GM12878 (cell line): ENCODE measurements at regions not wholly inside any gene's neighbourhood (a gene's known extent, or its start where the extent isn't known, plus 50 kb on each side); places are given as distances from the start of the nearest gene placed in this dataset.

Experiments
- ATAC-seq: fragments of 200-7000 bp; cut with Tn5 transposase; 3 replicates; pipeline ENCODE4 v1.9.1; 2020; ENCODE audit warnings: mild to moderate bottlenecking, moderate library complexity
- BruUV-seq: library from RNA; stranded (reverse); fragments of 400-500 nt; replicated peaks from 2 replicates; lab custom pipeline; 2021; lab: Mats Ljungman, UMichigan
- CTCF ChIA-PET: fragments of 300-600 bp; sonication (Branson Sonifier 250); formaldehyde crosslinking; extraction: SDS; loops from one replicate; lab custom pipeline; 2021; ENCODE audit warnings: inconsistent platforms; lab: Yijun Ruan, JAX
- POLR2A ChIA-PET: fragments of 350-600 bp; formaldehyde crosslinking; extraction: SDS; loops from one replicate; lab custom pipeline; 2021; ENCODE audit warnings: inconsistent platforms; lab: Charles Lee
- RAD21 ChIA-PET: fragments of 300-600 bp; sonication (Branson Sonifier 250); formaldehyde crosslinking; loops from one replicate; lab custom pipeline; 2023; ENCODE audit warnings: antibody characterized with exemption; ENCODE audit not compliant: unreplicated experiment; lab: Charles Lee
- SMC1A ChIA-PET: fragments of 300-600 bp; sonication (Branson Sonifier 250); formaldehyde crosslinking; loops from one replicate; lab custom pipeline; 2023; ENCODE audit not compliant: unreplicated experiment, uncharacterized antibody; lab: Charles Lee
- DNase-seq: peaks from one replicate; pipeline ENCODE4 v3.0.0-alpha.2; 2011; ENCODE audit warnings: low read depth, low spot score
- FAIRE-seq: peaks from 3 replicates; lab custom pipeline; 2011; peaks lifted over from hg19 to GRCh38; lab: Jason Lieb, UNC
- H2AFZ ChIP-seq: 2 replicates; pipeline ENCODE4 v1.6.0; 2011; ENCODE audit warnings: low read depth, low read length, control low read depth; ENCODE audit not compliant: control insufficient read depth
- H3K27ac ChIP-seq: 2 replicates; pipeline ENCODE4 v1.5.1; 2011; ENCODE audit warnings: control low read depth; ENCODE audit not compliant: control insufficient read depth, insufficient read depth
- H3K27me3 ChIP-seq, 2 experiments: replicated peaks in 1 of 2; 2 replicates each; pipeline versions ENCODE4 v1.6.0 to v1.6.1; 2011; ENCODE audit warnings: low read length in 1 of 2; ENCODE audit not compliant: control insufficient read depth in 2 of 2, insufficient read depth in 2 of 2
- H3K36me3 ChIP-seq, 2 experiments: 2 replicates each; pipeline ENCODE4 v1.5.1; 2011; ENCODE audit warnings: low read length in 1 of 2; ENCODE audit not compliant: control insufficient read depth in 2 of 2, insufficient read depth in 2 of 2
- H3K4me1 ChIP-seq: 2 replicates; pipeline ENCODE4 v1.6.1; 2011; ENCODE audit warnings: mild to moderate bottlenecking, low read length, moderate library complexity, mixed read lengths; ENCODE audit not compliant: control insufficient read depth, insufficient read depth
- H3K4me2 ChIP-seq: 2 replicates; pipeline ENCODE4 v1.6.0; 2011; ENCODE audit warnings: control low read depth; ENCODE audit not compliant: control insufficient read depth, insufficient read depth
- H3K4me3 ChIP-seq: fragments of 200-600 bp; sonication (generic); 2 replicates; pipeline ENCODE4 v1.5.1; 2016
- H3K79me2 ChIP-seq: 2 replicates; pipeline ENCODE4 v1.6.0; 2011; ENCODE audit warnings: low read length; ENCODE audit not compliant: control insufficient read depth, insufficient read depth
- H3K9ac ChIP-seq: 2 replicates; pipeline ENCODE4 v1.8.0; 2011; ENCODE audit warnings: low read length, control low read depth, mixed read lengths; ENCODE audit not compliant: control insufficient read depth, insufficient read depth
- H3K9me3 ChIP-seq: replicated peaks from 3 replicates; pipeline ENCODE4 v1.5.1; 2011; ENCODE audit warnings: mild to moderate bottlenecking, low read length; ENCODE audit not compliant: control insufficient read depth, insufficient read depth
- H4K20me1 ChIP-seq: 2 replicates; pipeline ENCODE4 v1.6.0; 2011; ENCODE audit not compliant: control insufficient read depth, insufficient read depth
- CBFB ChIP-seq: IDR thresholded peaks from 2 replicates; pipeline ENCODE4 v1.6.1; 2016; ENCODE audit warnings: antibody characterized with exemption, low read depth
- DPF2 ChIP-seq: fragments of 450-650 bp; IDR thresholded peaks from 2 replicates; pipeline ENCODE4 v1.6.1; 2017; ENCODE audit warnings: mild to moderate bottlenecking
- EP300 ChIP-seq, 2 experiments: fragments of 150-350 bp in 1 of 2; IDR thresholded peaks; 2 replicates each; pipeline ENCODE4 v1.6.1; 2011 to 2012; ENCODE audit warnings: low read depth in 2 of 2, low read length in 2 of 2, borderline replicate concordance in 1 of 2, improper control_type of control experiment in 1 of 2, inconsistent platforms in 1 of 2; ENCODE audit not compliant: control insufficient read depth in 1 of 2
- PML ChIP-seq: IDR thresholded peaks from 2 replicates; pipeline ENCODE4 v1.6.1; 2012; ENCODE audit warnings: low read length, inconsistent platforms
- POLR2A ChIP-seq: IDR thresholded peaks from 2 replicates; pipeline ENCODE4 v1.6.1; 2011; ENCODE audit warnings: low read depth, mild to moderate bottlenecking, low read length
- RELA ChIP-seq: fragments of 450-650 bp; IDR thresholded peaks from 2 replicates; pipeline ENCODE4 v1.8.0; 2014; ENCODE audit warnings: borderline replicate concordance; ENCODE audit not compliant: partially characterized antibody
- WRNIP1 ChIP-seq: IDR thresholded peaks from 2 replicates; pipeline ENCODE4 v1.6.1; 2011; ENCODE audit warnings: low read depth, low read length, improper control_type of control experiment, borderline replicate concordance
- in situ Hi-C: fragments of 300-500 bp; cut with MboI; formaldehyde crosslinking; loops from 9 replicates; pipeline ENCODE4 v1.14.3; 2018; ENCODE audit warnings: mixed read lengths
- intact Hi-C: fragments of 100-400 bp; cut with micrococcal nuclease; formaldehyde crosslinking; loops from one replicate; pipeline ENCODE4 v1.14.2; 2022; ENCODE audit not compliant: unreplicated experiment
- TF ChIP-seq, protein P1 (sequence below): fragments of 450-650 bp; IDR thresholded peaks from 2 replicates; pipeline ENCODE4 v1.6.1; 2017; ENCODE audit warnings: mild to moderate bottlenecking, low read depth, inconsistent platforms; ENCODE audit not compliant: poor library complexity, severe bottlenecking
- TF ChIP-seq, protein P2 (sequence below): fragments of 450-650 bp; IDR thresholded peaks from 2 replicates; pipeline ENCODE4 v1.6.1; 2017; ENCODE audit warnings: antibody characterized with exemption, mild to moderate bottlenecking, moderate library complexity
- TF ChIP-seq, protein P3 (sequence below): fragments of 450-650 bp; IDR thresholded peaks from 2 replicates; pipeline ENCODE4 v1.6.1; 2017; ENCODE audit warnings: low read depth, mild to moderate bottlenecking, moderate library complexity
- TF ChIP-seq, protein P4 (sequence below): fragments of 450-650 bp; IDR thresholded peaks from 2 replicates; pipeline ENCODE4 v1.6.1; 2016; ENCODE audit warnings: mild to moderate bottlenecking
- TF ChIP-seq, protein P5 (sequence below): fragments of 450-650 bp; formaldehyde crosslinking; IDR thresholded peaks from 2 replicates; pipeline ENCODE4 v1.4.0; 2022; ENCODE audit warnings: mild to moderate bottlenecking, moderate library complexity

DNA sequence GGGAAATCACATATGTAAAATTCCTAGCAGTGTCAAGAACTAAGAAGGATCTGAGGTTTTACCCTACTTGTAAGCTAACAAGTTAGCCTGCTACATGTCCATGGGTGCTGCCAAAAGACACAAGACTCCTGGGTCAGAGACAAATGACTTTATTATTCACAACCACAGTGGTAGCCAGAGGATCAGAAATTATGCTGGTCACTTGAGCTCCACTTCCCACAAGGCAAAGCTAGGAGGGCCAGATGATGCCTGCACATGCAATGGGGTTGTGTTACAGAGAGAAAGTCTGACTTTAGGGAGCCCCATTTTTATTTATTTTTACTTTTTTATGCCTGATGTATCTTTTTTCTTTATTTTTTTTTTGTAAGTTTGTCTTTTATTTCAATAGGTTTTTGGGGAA, 136.8 kb downstream of the S1PR1 start:
- in situ Hi-C loops, result no loop called here
- Histone ChIP-seq H3K27me3 (no peaks in the 10 kb centered on the region), H3K4me1 (peaks cover 23% of the 10 kb centered on the region), H3K4me3 (peak overlapping the region; percentile 49; the same call in 1 of the 2 replicates), H3K36me3 (0 out of 4 replicates have a peak, but pooled peaks cover 0 to 2% of the 10 kb centered on the region in 2 experiments), H3K9ac (peak overlapping the region; percentile 51), H3K9me3 (peaks cover 14% of the 10 kb centered on the region), H3K79me2 (peaks cover 55% of the 10 kb centered on the region), H3K27ac (peak overlapping the region; percentile 81), H3K4me2 (0 out of 2 replicates have a peak overlapping the region, but pooled peaks have one; percentile 41), H2AFZ (no peak overlapping the region), H4K20me1 (no peaks in the 10 kb centered on the region)
- no TSS peak for BruUV-seq
- DNase-seq (no peak), FAIRE-seq (no peak), ATAC-seq (no peak)
- ChIA-PET POLR2A (interaction anchor here (1.5 to 5.3 kb wide), 4 partner anchors 16 to 64 kb away, joined by 4 to 45 read pairs (median 10); no protein-coding TSS in a partner anchor), CTCF (interaction anchor here (1.0 to 4.7 kb wide), 7 partner anchors 9 to 64 kb away, joined by 3 to 25 read pairs (median 4); no protein-coding TSS in a partner anchor), RAD21 (interaction anchor here (1.3 to 12.9 kb wide), 7 partner anchors 16 to 66 kb away, joined by 5 to 219 read pairs (median 26); no protein-coding TSS in a partner anchor), SMC1A (interaction anchor here (0.9 to 20.9 kb wide), 9 partner anchors 10 to 83 kb away, joined by 3 to 618 read pairs (median 35); no protein-coding TSS in a partner anchor)
- intact Hi-C loops, result loop anchor here (5.0 kb wide), 1 partner anchor 66 kb away; no protein-coding TSS in a partner anchor
- TF ChIP-seq, protein P1, sequence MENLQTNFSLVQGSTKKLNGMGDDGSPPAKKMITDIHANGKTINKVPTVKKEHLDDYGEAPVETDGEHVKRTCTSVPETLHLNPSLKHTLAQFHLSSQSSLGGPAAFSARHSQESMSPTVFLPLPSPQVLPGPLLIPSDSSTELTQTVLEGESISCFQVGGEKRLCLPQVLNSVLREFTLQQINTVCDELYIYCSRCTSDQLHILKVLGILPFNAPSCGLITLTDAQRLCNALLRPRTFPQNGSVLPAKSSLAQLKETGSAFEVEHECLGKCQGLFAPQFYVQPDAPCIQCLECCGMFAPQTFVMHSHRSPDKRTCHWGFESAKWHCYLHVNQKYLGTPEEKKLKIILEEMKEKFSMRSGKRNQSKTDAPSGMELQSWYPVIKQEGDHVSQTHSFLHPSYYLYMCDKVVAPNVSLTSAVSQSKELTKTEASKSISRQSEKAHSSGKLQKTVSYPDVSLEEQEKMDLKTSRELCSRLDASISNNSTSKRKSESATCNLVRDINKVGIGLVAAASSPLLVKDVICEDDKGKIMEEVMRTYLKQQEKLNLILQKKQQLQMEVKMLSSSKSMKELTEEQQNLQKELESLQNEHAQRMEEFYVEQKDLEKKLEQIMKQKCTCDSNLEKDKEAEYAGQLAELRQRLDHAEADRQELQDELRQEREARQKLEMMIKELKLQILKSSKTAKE, result no peak
- TF ChIP-seq EP300 (IDR thresholded peaks at IDR 0.05; ENCODE audit: borderline replicate concordance in 1 of 2, control insufficient read depth in 1 of 2, low read depth in 2 of 2, low read length in 2 of 2) (no peak), WRNIP1 (no peak), PML (no peak; the same call in 1 of the 2 replicates), RELA (no peak), DPF2 (no peak), CBFB (no peak), POLR2A (0 out of 2 replicates have a peak, but pooled peaks have one; percentile 43)
- TF ChIP-seq, protein P2, sequence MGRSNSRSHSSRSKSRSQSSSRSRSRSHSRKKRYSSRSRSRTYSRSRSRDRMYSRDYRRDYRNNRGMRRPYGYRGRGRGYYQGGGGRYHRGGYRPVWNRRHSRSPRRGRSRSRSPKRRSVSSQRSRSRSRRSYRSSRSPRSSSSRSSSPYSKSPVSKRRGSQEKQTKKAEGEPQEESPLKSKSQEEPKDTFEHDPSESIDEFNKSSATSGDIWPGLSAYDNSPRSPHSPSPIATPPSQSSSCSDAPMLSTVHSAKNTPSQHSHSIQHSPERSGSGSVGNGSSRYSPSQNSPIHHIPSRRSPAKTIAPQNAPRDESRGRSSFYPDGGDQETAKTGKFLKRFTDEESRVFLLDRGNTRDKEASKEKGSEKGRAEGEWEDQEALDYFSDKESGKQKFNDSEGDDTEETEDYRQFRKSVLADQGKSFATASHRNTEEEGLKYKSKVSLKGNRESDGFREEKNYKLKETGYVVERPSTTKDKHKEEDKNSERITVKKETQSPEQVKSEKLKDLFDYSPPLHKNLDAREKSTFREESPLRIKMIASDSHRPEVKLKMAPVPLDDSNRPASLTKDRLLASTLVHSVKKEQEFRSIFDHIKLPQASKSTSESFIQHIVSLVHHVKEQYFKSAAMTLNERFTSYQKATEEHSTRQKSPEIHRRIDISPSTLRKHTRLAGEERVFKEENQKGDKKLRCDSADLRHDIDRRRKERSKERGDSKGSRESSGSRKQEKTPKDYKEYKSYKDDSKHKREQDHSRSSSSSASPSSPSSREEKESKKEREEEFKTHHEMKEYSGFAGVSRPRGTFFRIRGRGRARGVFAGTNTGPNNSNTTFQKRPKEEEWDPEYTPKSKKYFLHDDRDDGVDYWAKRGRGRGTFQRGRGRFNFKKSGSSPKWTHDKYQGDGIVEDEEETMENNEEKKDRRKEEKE, result no peak
- TF ChIP-seq, protein P3, sequence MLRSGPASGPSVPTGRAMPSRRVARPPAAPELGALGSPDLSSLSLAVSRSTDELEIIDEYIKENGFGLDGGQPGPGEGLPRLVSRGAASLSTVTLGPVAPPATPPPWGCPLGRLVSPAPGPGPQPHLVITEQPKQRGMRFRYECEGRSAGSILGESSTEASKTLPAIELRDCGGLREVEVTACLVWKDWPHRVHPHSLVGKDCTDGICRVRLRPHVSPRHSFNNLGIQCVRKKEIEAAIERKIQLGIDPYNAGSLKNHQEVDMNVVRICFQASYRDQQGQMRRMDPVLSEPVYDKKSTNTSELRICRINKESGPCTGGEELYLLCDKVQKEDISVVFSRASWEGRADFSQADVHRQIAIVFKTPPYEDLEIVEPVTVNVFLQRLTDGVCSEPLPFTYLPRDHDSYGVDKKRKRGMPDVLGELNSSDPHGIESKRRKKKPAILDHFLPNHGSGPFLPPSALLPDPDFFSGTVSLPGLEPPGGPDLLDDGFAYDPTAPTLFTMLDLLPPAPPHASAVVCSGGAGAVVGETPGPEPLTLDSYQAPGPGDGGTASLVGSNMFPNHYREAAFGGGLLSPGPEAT, result no peak
- TF ChIP-seq, protein P4, sequence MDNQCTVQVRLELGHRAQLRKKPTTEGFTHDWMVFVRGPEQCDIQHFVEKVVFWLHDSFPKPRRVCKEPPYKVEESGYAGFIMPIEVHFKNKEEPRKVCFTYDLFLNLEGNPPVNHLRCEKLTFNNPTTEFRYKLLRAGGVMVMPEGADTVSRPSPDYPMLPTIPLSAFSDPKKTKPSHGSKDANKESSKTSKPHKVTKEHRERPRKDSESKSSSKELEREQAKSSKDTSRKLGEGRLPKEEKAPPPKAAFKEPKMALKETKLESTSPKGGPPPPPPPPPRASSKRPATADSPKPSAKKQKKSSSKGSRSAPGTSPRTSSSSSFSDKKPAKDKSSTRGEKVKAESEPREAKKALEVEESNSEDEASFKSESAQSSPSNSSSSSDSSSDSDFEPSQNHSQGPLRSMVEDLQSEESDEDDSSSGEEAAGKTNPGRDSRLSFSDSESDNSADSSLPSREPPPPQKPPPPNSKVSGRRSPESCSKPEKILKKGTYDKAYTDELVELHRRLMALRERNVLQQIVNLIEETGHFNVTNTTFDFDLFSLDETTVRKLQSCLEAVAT, result peak; percentile 19; the same call in 1 of the 2 replicates
- TF ChIP-seq, protein P5, sequence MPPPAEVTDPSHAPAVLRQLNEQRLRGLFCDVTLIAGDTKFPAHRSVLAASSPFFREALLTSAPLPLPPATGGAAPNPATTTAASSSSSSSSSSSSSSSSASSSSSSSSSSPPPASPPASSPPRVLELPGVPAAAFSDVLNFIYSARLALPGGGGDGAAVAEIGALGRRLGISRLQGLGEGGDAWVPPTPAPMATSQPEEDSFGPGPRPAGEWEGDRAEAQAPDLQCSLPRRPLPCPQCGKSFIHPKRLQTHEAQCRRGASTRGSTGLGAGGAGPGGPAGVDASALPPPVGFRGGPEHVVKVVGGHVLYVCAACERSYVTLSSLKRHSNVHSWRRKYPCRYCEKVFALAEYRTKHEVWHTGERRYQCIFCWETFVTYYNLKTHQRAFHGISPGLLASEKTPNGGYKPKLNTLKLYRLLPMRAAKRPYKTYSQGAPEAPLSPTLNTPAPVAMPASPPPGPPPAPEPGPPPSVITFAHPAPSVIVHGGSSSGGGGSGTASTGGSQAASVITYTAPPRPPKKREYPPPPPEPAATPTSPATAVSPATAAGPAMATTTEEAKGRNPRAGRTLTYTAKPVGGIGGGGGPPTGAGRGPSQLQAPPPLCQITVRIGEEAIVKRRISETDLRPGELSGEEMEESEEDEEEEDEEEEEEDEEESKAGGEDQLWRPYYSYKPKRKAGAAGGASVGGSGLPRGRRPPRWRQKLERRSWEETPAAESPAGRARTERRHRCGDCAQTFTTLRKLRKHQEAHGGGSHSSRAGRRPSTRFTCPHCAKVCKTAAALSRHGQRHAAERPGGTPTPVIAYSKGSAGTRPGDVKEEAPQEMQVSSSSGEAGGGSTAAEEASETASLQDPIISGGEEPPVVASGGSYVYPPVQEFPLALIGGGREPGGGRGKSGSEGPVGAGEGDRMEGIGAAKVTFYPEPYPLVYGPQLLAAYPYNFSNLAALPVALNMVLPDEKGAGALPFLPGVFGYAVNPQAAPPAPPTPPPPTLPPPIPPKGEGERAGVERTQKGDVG (CRISPR knock-in tag), result no peak
